DMS114 treated with DMSO at 0.1 percent for 48 hours (cell line): ENCODE measurements at regions not wholly inside any gene's neighbourhood (a gene's known extent, or its start where the extent isn't known, plus 50 kb on each side); places are given as distances from the start of the nearest gene placed in this dataset.

Experiments used
- DNase-seq: peaks from one replicate; lab custom pipeline; 2025; ENCODE audit not compliant: unreplicated experiment; lab: John Stamatoyannopoulos, UW

- no peak for DNase-seq
Measured at GRCh38 chr1:219477861-219478260, 135.0 kb downstream of the ZC3H11B start.

DNA sequence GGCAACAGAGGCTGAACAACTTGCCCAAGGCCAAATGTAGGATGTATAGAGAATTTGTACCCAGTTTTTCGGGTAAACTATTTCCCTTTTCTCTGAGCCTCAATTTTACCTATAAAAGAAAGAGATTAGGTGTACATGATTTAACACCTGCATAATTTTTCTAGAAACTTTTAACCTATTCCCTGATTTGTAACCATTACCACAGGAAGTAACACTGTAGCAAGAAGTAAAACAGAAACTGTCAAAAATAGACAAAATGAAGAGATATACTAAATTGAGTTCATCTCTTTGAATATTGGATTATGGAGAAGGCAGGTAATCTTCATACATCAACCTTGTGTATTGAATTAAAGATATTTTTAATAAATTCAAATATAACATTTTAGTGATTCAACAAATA lies 136.2 kb downstream of the ZC3H11B start:
- DNase-seq: no peak

DNA sequence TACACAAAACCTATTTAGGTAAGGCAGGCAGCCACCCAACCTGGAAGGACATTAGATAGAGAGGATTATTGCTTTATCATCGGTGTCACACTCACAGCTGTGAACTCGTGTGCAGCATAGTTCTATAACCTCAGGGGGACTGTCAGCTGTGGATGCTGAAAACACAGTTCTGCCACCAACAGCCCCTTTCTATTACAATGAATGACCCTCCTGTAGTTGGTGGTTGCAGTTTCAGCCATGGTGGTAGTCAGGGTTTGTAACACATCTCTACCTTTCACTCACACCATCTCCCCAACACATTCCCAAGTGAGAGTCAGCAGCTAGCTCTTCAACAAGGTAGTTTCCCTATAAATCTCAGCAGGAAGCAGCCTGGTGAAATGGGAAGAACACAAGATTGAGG lies 136.8 kb downstream of the ZC3H11B start:
- DNase-seq: no peak

- DNase-seq: no peak
Measured at GRCh38 chr1:219472596-219472995, 140.3 kb downstream of the ZC3H11B start.

DNA sequence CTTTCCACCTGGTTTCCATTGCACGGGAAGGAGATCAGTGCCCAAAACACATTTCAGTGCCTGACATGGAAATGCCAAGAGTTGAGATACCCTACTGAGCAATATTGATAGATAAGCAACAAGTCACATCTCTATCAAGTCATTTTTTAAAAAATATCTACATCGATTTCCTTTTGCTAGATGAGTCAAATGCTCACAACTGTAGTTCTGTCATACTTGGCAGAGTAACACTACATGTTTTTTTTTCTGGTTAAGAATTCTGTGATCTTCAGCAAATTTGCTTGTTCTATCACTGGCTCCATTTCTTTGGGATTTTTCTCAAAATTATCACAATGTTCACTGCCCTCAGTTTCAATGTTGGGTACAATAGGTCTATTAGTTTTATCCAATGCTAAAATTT lies 145.4 kb downstream of the ZC3H11B start:
- no peak for DNase-seq

DNA sequence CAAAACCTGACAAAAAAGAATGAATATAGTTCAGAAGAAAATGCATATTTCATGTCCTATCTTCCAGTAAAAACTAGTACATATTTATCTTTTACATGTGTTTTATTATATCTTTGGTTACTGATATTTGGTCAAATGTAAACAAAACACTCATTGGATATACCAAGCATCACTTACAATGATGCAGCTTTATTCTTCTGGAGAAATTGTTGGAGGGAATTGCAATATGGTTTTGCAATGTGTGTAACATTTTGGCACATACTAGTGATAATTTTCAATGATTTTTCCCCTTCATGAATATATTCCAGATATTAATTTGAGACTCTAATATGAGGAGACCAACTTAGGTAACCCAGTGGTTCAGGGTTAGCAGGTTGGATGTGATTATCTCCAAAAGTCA lies 146.1 kb downstream of the ZC3H11B start:
- DNase-seq: no peak

GRCh38 chr1:219465212-219466093 lies 147.5 kb downstream of the ZC3H11B start:
- DNase-seq: no peak

- no peak for DNase-seq
Measured at GRCh38 chr1:219463636-219464035, 149.3 kb downstream of the ZC3H11B start.

GRCh38 chr1:219461981-219462400 lies 150.9 kb downstream of the ZC3H11B start:
- DNase-seq: no peak

GRCh38 chr1:219460896-219461815 lies 151.7 kb downstream of the ZC3H11B start:
- DNase-seq: no peak

- no peak for DNase-seq
Measured at GRCh38 chr1:219460081-219460895, 152.6 kb downstream of the ZC3H11B start.

GRCh38 chr1:219459351-219460080 lies 153.4 kb downstream of the ZC3H11B start:
- no peak for DNase-seq

DNA sequence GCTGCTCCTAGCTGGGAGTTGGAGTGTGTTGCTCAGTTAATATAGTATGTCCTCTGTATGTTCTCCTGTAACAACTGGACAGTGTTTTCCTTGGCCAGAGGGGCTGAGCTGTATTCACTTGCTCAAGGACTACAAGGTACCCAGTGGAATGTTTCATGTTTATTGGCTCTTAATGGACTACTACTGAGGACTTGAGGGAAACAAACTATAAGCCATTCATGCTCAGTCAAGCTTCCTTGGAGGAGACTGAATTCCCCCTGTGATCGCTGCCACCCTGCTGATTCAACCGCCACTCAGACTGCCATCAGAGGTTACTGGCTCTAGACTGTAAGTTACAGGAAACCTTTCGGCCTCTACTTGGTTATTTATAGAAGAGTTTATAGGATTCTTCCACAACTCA lies 166.6 kb downstream of the ZC3H11B start:
- DNase-seq: no peak

DNA sequence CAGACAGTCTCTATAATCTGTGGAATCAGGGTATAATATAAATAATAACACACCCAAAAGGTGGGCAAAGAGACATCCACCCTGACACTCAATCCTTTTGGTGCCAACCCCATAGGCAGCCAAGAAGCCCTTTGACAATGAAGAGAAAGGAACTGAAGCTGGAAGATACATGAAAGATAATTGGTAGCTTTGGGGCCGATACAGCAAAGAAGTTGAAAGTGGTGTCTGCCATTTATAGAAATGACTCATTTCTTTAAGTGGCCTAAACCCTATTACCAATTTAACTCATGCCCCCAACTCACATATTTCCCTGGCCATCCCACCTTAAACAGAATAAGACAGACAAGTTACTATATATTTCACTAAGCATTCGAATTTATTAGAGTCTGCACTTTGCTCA lies 167.0 kb downstream of the ZC3H11B start:
- DNase-seq: no peak

GRCh38 chr1:219444474-219444873 lies 168.4 kb downstream of the ZC3H11B start:
- no peak for DNase-seq

DNA sequence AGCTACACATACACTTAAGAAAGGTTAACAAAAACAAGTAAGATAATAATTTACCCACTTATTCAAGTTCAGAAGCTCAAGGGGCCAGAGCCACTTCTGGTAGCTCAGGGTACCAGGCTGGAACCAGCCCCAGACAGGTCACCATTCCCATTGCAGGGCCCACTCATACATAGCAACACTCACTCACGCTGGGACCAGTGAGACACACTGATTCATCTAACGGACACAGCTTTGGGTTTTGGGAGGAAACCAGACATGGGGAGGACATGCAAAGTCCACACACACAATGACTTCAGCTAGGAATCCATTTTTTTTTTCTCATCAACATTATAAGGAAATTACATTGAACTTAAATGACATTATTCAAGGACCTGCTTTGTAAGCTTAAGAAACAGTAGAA lies 169.1 kb downstream of the ZC3H11B start:
- DNase-seq: no peak

DNA sequence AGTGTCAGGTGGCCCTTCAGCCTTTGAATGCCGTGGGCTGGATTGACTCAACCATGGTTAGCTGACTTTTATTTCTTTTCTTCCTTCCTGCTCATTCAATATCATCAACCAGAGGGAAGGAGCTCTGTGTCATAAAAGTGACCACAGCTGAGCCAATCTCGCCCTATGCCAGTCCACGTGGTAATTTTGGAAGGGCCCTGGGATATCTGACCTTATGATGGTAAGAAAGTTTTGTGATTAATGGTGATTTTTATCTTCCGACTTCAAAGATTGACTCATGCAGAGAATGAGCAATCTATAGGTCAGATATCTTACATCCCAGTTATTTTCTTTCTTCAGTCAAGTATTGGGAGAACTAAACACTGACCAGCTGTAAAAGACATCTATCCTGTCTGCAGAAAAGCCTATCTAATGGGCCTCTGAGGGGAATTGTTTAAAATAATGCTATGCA lies 170.3 kb downstream of the ZC3H11B start:
- DNase-seq: no peak

- no peak for DNase-seq
Measured at GRCh38 chr1:219441884-219442283, 171.0 kb downstream of the ZC3H11B start.

- no peak for DNase-seq
Measured at GRCh38 chr1:219439376-219439775, 173.5 kb downstream of the ZC3H11B start.

- no peak for DNase-seq
Measured at GRCh38 chr1:219438386-219438785, 174.5 kb downstream of the ZC3H11B start.
